ENCODE measurements at regions not wholly inside any gene's neighbourhood (a gene's known extent, or its start where the extent isn't known, plus 50 kb on each side); places are given as distances from the start of the nearest gene placed in this dataset.

DNA sequence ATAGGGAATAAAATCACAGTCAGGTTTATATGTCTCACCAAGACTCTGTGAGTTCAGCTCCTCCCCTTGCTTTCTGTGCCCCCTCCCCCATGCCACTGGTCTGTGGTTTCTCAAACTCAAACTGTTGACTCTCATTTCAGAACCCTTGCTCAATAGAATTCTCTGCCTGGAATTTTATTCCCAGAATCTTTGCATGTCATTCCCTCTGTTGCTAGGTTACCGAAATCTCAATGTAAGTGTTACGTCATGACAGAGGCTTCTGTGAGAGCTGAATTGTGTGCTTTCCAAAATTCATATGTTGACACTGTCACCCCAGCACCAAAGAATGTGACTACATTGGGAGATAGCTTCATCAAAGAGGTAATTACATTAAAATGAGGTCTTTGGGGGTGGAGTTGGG is 1938.8 kb downstream of the TP53TG3F start:
- no peaks in the 10 kb centered on the region for H3K9me3 ChIP-seq (replicated peaks)
- intact Hi-C loops (cut with micrococcal nuclease), result no loop called here

DNA sequence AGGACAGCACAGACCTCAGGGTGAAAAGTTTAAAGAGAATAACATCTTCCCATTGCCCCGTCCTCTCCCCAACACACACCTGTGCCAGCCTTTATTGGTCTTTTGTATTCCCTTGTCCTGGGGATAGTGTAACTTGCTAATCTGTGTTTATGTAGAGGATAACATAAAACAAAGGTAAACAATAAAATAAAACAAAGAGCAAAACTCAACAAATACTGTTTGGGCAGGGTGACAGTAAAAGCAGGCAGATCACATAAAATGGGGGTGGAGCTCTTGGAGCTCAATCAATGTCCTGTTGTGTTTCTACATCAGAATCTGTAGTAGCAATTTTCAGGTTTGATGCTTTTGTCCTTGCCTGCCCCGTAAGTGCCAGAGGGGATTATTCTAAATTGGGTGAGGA is 1939.7 kb downstream of the TP53TG3F start:
- Histone ChIP-seq H3K9me3 (replicated peaks) (no peaks in the 10 kb centered on the region), H3K27me3 (ENCODE audit: low read depth) (no peaks in the 10 kb centered on the region), H3K36me3 (no peaks in the 10 kb centered on the region), H3K4me1 (no peaks in the 10 kb centered on the region), H3K27ac (replicated peaks) (no peak overlapping the region), H3K4me3 (no peak overlapping the region)
- intact Hi-C loops (cut with micrococcal nuclease), result no loop called here
- TF ChIP-seq, protein P1, sequence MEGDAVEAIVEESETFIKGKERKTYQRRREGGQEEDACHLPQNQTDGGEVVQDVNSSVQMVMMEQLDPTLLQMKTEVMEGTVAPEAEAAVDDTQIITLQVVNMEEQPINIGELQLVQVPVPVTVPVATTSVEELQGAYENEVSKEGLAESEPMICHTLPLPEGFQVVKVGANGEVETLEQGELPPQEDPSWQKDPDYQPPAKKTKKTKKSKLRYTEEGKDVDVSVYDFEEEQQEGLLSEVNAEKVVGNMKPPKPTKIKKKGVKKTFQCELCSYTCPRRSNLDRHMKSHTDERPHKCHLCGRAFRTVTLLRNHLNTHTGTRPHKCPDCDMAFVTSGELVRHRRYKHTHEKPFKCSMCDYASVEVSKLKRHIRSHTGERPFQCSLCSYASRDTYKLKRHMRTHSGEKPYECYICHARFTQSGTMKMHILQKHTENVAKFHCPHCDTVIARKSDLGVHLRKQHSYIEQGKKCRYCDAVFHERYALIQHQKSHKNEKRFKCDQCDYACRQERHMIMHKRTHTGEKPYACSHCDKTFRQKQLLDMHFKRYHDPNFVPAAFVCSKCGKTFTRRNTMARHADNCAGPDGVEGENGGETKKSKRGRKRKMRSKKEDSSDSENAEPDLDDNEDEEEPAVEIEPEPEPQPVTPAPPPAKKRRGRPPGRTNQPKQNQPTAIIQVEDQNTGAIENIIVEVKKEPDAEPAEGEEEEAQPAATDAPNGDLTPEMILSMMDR (IDR thresholded peaks at IDR 0.05; ENCODE audit: borderline replicate concordance), result no peak
- no peak for DNase-seq

More for the DNA sequence above, 1938.8 kb downstream of the TP53TG3F start:
- no peaks in the 10 kb centered on the region for H3K27me3 ChIP-seq (ENCODE audit: low read depth)
- H3K4me1 ChIP-seq, result no peaks in the 10 kb centered on the region
- DNase-seq, result no peak
- no peaks in the 10 kb centered on the region for H3K36me3 ChIP-seq
- no peak overlapping the region for H3K4me3 ChIP-seq
- TF ChIP-seq, protein P1 (IDR thresholded peaks at IDR 0.05; ENCODE audit: borderline replicate concordance), result no peak
- H3K27ac ChIP-seq (replicated peaks), result no peak overlapping the region

DNA sequence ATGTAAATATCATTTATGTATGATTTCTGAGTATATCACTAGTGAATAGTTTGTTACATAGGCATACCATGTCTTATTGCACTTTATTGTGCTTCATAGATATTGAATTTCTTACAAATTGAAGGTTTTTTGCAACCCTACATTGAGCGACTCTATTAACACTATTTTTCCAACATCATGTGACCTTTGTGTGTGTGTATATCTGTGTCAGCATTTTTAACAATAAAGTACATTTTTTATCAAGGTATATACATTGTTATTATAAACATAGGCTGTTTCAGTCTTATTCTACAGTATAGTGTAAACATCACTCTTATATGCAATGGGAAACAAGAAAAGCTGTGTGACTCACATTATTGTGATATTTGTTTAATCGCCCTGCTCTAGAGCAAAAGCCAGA is 1944.9 kb downstream of the TP53TG3F start:
- no peak for DNase-seq
- Histone ChIP-seq H3K4me3 (no peak overlapping the region), H3K9me3 (replicated peaks) (no peaks in the 10 kb centered on the region), H3K27ac (replicated peaks) (no peak overlapping the region), H3K36me3 (no peaks in the 10 kb centered on the region), H3K27me3 (ENCODE audit: low read depth) (no peaks in the 10 kb centered on the region), H3K4me1 (no peaks in the 10 kb centered on the region)
- TF ChIP-seq, protein P1 (IDR thresholded peaks at IDR 0.05; ENCODE audit: borderline replicate concordance), result no peak
- intact Hi-C loops (cut with micrococcal nuclease), result no loop called here

DNA sequence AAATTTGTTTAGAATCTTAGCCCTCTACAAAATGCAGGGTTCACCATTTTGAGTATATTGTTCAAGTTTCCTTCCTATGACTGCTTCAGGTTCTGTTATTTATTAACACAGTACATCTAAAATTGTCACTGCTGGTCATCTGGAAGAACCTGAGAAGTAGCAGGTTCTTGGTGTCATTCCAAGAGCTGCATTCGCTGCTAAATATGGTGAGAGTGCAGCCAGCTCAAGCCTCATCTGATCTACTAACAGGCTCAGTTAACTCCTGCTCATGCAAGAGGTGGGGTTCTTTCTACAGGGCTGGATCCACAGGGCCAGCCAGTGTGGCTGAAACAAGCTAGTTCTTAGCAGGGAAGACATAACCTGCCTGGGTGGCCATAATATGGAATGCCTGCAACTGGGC is 1946.1 kb downstream of the TP53TG3F start:
- H3K4me1 ChIP-seq, result no peaks in the 10 kb centered on the region
- DNase-seq, result no peak
- H3K36me3 ChIP-seq, result no peaks in the 10 kb centered on the region
- no peaks in the 10 kb centered on the region for H3K9me3 ChIP-seq (replicated peaks)
- no peak overlapping the region for H3K4me3 ChIP-seq
- TF ChIP-seq, protein P1 (IDR thresholded peaks at IDR 0.05; ENCODE audit: borderline replicate concordance), result no peak
- no peaks in the 10 kb centered on the region for H3K27me3 ChIP-seq (ENCODE audit: low read depth)
- intact Hi-C loops (cut with micrococcal nuclease), result no loop called here
- no peak overlapping the region for H3K27ac ChIP-seq (replicated peaks)

DNA sequence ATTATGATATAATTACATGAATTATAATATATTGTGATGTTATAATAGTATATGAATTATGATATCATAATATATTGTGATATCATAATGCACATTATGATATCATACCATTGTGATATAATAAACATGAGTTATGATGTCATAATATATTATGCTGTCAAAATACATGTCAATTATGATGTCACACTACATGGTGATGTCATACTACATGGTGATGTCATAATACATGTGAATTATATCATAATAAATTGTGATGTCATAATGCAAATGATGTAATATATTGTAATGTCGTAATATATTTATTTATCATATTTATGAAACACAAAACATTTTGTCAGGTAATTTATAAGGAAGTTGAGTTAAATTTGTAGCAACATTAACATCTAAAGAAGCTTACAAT is 1950.1 kb downstream of the TP53TG3F start:
- no peaks in the 10 kb centered on the region for H3K9me3 ChIP-seq (replicated peaks)
- no peak overlapping the region for H3K27ac ChIP-seq (replicated peaks)
- H3K36me3 ChIP-seq, result no peaks in the 10 kb centered on the region
- H3K4me1 ChIP-seq, result no peaks in the 10 kb centered on the region
- DNase-seq, result no peak
- intact Hi-C loops (cut with micrococcal nuclease), result no loop called here
- TF ChIP-seq, protein P1 (IDR thresholded peaks at IDR 0.05; ENCODE audit: borderline replicate concordance), result no peak
- no peak overlapping the region for H3K4me3 ChIP-seq
- H3K27me3 ChIP-seq (ENCODE audit: low read depth), result no peaks in the 10 kb centered on the region

DNA sequence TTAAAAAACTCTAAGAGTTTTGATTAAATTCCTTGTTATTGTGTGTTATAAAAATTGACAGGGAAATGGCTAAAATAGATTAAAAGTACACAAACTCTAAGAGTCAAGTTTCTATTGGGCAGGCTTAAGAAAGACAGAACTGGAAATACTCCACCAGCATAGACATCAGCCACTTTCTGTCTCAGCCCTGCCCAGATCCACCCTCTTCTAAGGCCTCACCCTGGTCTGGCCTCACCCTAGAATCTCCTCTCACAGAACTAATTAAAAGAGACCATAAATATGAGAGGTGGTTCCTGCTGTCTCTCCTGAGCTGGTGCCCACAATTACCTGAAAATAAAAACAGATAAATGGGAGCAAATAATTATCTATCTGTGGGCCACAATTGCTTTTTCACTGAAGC is 1951.0 kb downstream of the TP53TG3F start:
- no peak for DNase-seq
- TF ChIP-seq, protein P1 (IDR thresholded peaks at IDR 0.05; ENCODE audit: borderline replicate concordance), result no peak
- Histone ChIP-seq H3K4me1 (no peaks in the 10 kb centered on the region), H3K27me3 (ENCODE audit: low read depth) (no peaks in the 10 kb centered on the region), H3K36me3 (no peaks in the 10 kb centered on the region), H3K9me3 (replicated peaks) (no peaks in the 10 kb centered on the region), H3K27ac (replicated peaks) (no peak overlapping the region), H3K4me3 (no peak overlapping the region)
- intact Hi-C loops (cut with micrococcal nuclease), result no loop called here
